HG03571 (cell line): ENCODE measurements at regions not wholly inside any gene's neighbourhood (a gene's known extent, or its start where the extent isn't known, plus 50 kb on each side); places are given as distances from the start of the nearest gene placed in this dataset.
"Not testable (repeated sequence)": the region's sequence is repeated elsewhere in the genome, so short reads cannot be mapped to it uniquely, and the experiment has no call there.

ENCODE experiments used
- ATAC-seq: cut with Tn5 transposase; IDR thresholded peaks from one replicate; pipeline ENCODE4 v1.9.1; 2021; ENCODE audit not compliant: unreplicated experiment

DNA sequence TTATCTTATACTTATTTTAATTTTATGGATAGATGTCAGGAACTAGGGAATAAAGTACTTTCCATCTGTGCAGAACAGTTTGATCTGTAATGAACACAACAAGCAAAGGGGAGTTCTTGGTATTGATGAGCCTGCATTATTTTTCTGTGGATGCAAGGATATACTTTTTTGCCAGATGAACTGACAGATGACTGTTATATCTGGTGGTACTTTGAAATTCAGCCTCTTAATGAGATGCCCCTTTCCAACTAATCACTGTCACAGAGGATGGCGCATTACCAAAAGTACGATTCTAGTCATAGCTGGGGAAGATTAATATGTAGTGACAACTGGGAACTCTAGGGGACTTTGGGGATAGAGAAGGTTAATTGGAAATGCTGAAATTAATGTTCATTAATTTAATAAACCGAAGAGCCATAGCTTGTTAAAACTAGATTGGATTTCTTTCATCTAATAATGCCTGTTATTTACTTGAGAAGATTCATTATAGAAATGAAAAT is 603.4 kb upstream of the CNTN5 start:
- no peak for ATAC-seq

DNA sequence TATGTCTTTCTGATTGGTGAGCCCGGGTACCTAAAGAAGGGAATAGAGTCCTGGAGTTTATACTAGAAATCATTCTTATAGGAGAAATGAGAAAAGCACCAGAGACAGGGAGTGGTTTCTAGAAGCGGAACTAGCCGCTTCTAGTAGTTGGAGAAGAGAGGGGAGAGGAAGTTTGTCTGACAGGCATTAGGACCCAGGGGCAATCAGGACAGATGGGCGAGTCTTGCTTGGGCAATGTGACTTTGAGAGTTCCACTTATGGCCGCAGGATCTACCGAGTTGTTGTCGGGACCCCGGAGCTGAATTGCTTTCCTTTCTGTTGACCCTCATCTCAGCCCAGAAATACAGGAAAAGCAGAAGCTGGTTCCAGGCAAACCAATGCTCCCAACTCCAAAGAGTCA is 596.8 kb upstream of the CNTN5 start:
- no peak for ATAC-seq

DNA sequence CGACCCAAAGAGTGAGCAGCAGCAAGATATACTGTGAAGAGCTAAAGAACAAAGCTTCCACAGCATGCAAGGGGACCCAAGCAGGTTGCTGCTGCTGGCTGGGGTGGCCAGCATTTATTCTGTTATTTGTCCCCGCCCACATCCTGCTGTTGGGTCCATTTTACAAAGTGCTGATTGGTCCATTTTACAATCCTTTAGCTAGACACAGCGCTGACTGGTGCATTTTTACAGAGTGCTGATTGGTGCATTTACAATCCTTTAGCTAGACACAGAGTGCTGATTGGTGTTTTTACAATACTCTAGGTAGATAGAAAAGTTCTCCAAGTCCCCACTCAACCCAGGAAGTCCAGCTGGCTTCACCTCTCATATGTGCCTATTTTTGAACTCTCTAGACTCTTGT is 596.0 kb upstream of the CNTN5 start:
- ATAC-seq, result not testable (repeated sequence)

DNA sequence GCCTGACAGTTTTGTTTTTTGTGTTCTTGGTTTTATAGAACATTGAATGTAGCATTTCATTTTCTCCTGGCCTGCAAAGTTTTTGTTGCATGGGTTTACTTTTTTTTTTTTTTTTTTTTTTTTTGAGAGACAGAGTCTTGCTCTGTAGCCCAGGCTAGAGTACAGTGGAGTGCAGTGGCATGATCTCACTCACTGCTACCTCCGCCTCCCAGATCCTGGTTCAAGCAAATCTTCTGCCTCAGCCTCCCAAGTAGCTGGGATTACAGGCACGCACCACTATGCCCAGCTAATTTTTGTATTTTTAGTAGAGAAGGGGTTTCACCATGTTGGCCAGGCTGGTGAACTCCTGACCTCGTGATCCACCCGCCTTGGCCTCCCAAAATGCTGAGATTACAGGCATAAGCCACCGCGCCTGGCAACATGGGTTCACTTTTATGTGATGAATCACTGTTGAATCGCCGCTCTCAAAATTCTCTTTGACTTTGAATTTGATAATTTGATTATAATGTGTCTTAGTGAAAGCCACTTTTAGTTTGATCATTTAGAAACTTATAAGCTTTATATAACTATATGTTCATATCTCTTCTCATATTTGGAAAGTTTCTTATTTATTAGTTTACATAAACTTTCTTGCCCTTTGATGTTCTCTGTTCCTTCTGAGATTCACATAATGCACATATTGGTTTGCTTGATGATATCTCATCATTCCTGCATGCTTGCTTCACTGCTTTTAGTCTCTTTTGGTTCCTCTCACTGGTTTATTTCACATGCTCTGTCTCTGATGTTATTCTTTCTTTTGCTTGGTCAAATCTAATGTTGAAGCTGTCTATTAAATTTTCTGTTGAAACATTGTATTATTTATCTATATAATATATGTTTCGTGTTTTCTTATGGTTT is 589.0 kb upstream of the CNTN5 start:
- no peak for ATAC-seq

DNA sequence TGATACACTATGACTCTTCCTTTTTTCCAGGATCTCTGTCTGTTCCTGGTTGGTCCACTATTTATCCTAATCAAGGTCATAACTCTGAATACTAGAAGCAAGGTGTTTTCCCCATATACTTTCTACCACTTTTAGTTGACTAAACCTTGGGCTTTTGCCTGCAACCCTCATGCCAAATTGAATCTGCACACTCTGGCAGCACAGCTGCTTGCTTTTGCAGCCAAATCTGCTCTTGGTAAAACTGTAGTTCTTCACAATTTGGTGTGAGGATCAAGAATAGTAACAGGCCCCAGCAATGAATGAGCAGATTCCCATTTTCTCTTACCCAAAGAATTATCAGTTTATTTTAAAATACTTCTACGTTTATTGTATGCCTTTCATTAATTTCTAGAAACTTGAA is 586.5 kb upstream of the CNTN5 start:
- no peak for ATAC-seq

DNA sequence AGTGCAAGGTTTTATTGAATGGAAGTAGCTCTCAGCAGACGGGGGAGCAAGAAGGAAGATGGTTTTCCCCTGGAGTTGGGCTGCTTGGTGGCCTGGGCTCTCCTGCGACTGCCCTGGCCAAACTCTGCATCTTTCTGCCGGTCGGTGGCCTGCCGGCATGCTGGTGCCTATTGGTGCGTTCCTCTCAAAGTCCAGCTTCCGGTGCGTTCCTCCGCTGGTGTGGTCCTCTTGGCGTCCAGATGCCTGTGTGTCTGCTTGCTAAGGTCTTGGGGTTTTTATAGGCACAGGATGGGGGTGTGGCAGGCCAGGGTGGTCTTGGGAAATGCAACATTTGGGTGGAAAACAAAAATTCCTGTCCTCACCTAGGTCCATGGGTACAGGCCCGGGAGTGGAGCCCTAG is 567.4 kb upstream of the CNTN5 start:
- no peak for ATAC-seq

DNA sequence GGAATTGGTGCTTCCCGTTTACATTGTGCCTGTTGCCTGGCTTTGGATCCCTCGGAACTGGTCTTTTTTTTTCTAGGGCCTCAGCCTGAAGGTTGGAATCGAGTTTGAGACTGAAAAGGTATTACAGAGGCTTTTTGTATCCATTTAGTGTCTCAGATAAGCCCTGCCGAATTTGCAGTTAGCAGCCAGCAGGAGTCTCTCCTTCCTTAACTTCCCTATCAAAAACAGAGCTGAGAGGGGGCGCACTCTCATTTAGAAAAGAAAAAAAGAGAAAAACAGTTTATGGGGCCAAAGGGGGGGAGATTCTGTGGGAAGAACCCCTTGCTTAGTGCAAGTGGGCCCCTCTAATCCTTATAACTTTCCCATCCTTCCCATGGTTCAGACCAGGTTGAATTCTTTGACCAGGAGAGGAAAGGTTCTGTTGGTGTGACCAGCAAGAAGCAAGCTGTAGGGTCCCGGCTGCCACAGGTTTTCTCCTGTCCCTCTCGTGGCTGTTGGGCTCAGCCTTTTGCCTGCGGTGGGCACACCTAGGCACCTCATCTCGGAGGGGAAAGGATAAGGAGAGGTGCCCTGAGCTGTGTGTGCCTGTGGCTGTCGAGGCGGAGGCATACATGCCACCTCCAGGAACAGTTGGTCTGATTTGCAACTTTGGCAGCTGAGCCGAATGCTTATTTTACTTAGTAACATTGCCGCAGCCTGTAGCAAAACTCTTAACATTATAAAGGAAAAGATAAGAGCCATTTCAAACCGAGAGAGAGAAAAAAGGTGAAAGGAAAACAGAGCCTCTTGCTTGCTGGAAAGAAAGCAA is 565.0 kb upstream of the CNTN5 start:
- no peak for ATAC-seq

DNA sequence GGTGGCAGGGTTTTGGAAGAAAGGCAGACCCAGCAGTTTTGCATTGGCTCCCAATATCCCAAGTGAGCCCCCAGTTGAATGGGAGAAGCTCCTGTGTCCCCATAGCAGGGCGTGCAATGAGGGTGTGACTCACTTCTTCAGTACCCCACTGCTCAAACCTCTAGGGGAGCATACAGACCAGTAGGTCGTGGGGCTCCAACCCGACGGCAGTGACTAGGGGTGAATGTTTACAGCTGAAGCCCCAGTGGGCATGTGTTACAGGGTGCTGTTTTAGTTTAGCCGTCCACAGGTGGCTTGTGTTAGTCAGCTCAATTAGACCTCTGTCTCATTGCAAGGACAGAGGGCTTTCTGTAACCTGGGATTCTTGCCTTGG is 564.5 kb upstream of the CNTN5 start:
- no peak for ATAC-seq

DNA sequence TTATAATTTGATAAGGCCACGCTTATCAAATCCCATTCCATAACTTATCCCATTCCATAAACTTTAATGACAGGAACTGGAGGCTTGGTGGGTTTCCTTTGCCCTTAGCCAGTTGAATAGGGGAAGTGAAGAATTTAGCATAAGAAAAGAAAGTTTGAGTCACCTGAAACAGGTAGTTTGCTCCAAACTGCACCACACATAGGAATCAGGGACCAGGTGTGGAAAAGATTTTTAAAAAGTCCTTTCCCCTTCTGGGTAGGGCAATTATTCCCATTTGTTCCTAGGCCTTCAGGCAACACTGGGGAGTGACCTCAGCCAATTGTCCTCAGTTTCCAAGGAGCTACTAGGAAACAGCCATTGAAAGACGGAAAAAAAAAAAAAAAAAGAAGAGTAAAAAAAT is 525.7 kb upstream of the CNTN5 start:
- ATAC-seq, result no peak

DNA sequence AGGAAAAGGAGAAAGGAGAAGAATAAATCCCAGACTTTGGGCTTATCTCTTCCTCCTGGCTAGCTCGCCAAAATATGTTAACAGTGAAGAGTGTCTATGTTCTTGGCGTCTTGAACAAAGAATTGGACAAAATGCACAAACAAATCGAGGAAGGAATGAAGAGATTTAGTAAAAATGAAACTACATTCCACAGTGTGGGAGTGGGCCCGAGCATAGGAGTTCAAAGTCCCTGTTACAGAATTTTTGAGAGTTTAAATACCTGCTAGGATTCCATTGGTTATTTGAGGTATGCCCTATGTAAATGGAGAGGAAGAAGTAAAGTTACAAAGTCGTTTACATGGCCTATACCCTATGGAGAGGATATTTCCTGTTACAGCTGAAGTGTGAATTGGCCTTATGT is 525.1 kb upstream of the CNTN5 start:
- ATAC-seq, result no peak

DNA sequence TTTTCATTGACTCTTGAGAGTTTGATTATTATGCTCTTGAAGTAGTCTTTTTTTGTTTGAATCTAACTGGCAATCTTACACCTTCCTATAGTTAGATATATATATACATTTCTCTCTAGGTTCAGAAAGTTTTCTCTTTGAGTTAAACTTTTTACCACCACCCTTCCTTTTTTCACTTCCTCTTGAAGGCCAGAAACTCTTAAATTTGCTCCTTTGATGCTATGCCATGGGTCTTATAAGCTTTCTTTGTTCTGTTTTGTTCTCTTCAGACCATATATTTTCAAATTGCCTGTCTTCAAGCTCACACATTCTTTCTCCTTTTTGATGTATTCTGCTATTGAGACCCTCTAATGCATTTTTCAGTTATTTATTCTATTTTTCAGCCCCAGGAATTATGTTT is 513.5 kb upstream of the CNTN5 start:
- ATAC-seq, result no peak

DNA sequence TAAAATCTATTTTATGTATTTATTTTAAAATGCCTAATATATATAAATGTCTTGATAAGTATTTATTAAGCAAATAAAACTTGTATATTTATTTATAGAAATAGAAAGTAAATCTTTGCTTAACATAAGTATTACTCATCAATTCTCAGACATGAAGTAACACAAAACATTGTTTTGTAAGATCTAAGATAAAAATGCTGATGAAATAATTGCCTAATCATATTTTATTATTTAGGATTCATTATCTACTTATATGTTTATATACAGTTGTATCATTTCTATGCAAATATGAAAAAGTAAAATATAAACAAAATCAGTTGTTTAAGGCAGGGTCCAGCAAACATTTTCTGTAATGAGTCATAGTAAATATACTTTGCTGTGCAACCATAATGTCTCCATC is 507.8 kb upstream of the CNTN5 start:
- no peak for ATAC-seq

DNA sequence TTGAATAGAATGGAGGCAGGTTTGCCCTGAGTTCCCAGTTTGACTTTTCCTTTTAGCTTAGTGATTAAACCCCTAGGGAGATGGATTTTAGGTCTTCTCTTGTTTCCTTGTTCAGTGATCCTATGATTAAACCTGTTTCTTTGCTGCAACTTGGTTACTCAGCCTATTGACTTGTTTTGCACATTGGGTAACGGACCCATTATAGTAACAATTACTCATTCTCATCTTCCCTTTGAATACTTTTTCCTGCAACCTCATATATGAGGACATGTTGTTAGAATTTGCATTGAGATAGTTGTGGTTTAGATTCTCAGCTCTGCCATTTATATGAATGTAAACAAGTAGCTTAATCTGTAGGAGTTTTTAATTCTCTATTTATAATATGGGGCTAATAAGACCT is 489.2 kb upstream of the CNTN5 start:
- ATAC-seq, result no peak

DNA sequence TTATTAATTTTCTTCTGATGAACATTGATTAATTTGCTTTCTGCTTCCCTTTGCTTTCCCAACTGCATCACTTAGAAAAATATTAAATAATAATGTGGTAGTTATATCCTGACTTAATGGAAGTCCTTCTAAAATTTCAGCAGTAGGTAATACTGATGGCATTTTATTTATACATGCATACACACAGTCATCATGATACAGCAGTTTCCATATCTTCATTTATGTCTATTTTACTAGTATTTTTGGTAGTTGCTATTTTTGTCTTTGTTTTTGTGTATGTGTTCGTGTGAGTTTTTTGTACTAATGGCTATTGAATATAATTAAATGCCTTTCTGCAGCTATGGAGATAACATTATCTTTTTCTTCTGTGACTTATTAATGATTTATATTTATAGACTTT is 484.7 kb upstream of the CNTN5 start:
- no peak for ATAC-seq

DNA sequence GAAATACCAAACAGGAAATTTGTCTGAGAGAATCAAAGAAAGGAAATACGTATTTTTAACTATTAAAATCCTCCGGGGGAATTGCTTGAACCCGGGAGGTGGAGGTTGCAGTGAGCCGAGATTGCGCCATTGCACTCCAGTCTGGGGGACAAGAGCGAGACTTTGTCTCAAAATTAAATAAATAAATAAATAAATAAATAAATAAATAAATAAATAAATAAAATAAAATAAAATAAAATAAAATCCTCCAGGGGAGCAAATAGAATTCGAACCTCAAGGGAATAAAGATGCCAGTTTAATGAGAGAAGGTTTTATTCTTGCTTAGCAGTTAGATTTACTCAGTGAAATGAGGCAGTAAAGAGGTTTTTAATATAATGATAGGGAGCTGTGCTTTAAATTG is 482.4 kb upstream of the CNTN5 start:
- not testable (repeated sequence) for ATAC-seq

DNA sequence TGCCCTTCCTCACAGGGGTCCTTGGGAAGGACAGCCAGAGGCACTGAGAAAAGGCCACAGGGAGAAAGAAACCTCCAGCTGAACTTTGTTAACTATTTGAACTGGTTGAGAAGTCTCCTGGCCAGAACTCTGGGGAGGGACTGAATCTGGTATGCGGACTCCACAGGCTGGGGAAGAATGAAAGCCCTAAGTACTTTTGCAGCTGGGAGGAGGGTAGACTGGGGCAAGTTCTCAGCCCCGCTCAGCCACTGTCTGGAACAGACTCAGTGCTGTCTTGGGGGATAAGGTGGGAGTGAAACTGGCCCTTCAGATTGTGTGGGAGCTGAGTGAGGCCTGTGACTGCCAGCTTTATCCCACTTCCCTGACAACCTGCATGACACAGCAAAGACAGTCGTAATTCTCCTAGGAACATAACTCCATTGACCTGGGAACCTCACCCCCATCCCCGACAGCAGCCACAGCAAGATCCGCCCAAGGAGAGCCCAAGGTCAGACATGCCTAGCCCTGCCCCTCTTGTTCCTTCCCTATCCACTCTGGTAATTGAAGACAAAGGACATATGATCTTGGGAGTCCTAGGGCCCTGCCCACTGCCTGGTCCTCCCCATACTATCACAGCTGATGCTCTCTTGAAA is 475.1 kb upstream of the CNTN5 start:
- no peak for ATAC-seq

DNA sequence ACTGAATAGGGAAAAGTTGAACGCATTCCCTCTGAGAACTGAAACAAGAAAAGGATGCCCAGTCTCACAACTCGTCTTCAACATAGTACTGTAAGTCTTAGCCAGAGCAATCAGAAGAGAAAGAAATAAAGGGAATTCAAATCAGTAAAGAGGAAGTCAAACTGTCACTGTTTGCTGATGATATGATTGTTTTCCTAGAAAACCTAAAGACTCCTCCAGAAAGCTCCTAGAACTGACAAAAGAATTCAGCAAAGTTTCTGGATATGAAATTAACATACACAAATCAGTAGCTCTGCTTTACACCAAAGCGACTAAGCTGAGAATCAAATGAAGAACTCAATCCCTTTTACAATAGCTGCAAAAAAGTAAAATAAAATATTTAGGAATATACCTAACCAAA is 471.2 kb upstream of the CNTN5 start:
- no peak for ATAC-seq

DNA sequence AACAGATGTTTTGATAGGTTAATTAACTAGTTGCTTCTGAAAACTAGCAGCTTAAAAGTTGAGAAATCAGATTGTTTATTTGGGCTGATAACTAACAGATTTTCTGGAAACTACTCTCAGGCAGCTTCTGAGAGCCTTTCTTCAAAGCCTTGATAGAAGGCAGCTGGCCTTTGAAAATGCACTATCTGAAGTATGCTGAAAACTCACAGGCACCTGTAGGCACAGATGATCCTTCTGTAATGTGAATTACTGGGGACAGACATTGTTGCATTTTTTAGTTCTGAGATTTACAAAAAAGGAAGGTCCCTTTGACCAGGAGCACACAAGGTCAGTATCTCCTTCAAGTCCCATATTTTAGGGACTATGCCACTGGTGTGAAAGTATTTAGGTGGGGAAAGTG is 460.8 kb upstream of the CNTN5 start:
- ATAC-seq, result no peak

DNA sequence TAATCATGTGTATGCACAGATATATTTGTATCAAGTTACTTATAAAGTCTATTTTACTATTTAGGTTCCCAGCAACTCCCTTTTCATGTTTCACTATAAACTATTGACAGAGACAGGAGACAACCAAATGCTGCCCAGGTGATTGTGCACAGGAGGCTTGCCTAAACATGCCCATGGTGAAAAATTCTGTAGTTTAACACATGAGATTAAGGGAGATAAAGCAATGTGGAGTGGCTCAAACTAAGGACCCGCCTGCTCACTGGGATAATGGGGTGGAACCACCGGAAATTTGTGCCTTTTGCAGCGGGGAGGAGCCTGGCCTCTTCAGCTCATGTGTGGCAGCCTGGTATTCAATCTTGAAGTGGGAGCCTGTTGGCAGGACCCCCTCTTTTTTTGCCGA is 459.5 kb upstream of the CNTN5 start:
- no peak for ATAC-seq

DNA sequence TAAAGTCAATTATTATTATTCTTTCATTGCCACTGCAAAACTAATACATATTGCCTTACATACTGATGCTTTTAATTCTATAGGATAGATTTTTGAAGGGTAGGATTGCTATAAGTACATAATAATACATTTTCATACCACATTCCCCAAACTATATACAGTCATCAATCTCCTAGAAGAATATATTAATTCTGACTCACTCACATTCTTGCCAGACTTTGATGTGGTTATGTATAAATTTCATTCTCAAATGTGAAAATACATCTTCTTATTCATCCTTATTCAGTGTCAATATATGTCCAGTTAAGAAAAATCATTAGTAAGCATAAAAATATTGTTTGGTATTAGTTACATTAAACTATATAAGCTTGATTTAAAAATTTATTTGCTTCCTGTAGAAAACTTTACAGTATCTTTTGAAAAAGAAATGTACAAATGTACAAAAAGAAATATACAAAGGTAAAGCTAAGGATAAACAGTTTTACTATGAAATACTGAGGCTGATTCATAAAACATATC is 458.8 kb upstream of the CNTN5 start:
- ATAC-seq, result no peak

DNA sequence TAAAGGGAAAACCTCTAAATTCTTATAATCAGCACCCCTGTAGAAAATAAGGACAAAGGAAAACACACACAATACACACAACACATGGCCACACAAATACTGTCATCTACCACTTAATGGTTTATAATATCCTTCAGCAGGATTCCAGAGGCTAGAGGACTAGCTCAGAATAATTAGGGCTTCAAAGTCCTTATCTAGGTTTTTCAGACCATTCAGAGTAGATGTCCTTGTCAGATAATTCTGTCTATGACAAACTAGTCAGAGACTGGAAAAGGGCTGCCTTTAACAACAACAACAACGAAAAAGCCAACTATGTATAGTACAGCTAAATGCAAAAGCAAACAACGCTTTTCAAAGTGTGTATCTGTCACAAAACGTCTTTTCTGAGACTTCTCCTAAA is 456.5 kb upstream of the CNTN5 start:
- no peak for ATAC-seq

DNA sequence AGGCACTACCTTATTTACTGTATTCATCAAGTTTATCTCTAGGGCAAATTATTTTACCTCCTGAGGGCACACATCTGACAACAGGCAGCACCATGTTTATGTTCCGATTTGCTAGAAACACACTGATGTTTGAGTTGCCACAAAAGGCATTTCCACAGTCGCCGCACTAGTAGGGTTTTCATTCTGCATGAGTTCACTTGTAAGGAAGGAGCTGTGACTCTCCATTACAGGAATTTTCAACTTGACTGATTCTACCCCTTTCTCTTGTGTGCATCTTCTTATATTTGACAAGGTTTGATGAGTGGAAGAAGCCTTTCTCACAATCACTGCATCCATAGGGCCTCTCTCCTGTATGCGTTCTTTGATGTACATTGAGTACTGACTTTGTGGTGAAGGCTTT is 455.9 kb upstream of the CNTN5 start:
- no peak for ATAC-seq
